Stomach (tissue), 8 donors: ENCODE measurements at regions not wholly inside any gene's neighbourhood (a gene's known extent, or its start where the extent isn't known, plus 50 kb on each side); places are given as distances from the start of the nearest gene placed in this dataset.
A peak's percentile ranks its signal among the peaks of the same experiment; 100 is the strongest.

Experiments
- DNase-seq, 2 donors: peaks; one replicate each; pipeline versions ENCODE4 v3.0.0 to v3.0.0-alpha.2; 2013 to 2019
- H3K27ac ChIP-seq, 5 donors: fragments of 200-600 bp in 4 of 5; sonication (generic) in 4 of 5; one replicate each; pipeline ENCODE4 v1.5.1; 2013 to 2019; ENCODE audit warnings: mild to moderate bottlenecking in 1 of 5, moderate library complexity in 1 of 5
- H3K27me3 ChIP-seq, 3 donors: fragments of 200-600 bp; sonication (generic); one replicate each; pipeline ENCODE4 v1.5.1; 2017 to 2019; ENCODE audit warnings: mixed run types in 1 of 3
- H3K36me3 ChIP-seq, 4 donors: fragments of 200-600 bp; sonication (generic); 1 replicate in 3 of 4; 2 replicates in 1 of 4; pipeline ENCODE4 v1.5.1; 2016 to 2019
- H3K4me1 ChIP-seq, 4 donors: fragments of 200-600 bp; sonication (generic); one replicate each; pipeline ENCODE4 v1.5.1; 2016 to 2019
- H3K4me3 ChIP-seq, 4 donors: fragments of 200-600 bp; sonication (generic) in 3 of 4; one replicate each; pipeline ENCODE4 v1.5.1; 2016 to 2019; ENCODE audit warnings: mild to moderate bottlenecking in 1 of 4
- H3K9me3 ChIP-seq, 4 donors: fragments of 200-600 bp; sonication (generic); one replicate each; pipeline ENCODE4 v1.5.1; 2016 to 2019
- EP300 ChIP-seq: sonication (generic); formaldehyde crosslinking; IDR thresholded peaks from one replicate; pipeline ENCODE4 v1.6.1; 2017; ENCODE audit warnings: antibody characterized with exemption
- POLR2A ChIP-seq, 4 donors: fragments of 450-650 bp; IDR thresholded peaks; one replicate each; pipeline ENCODE4 v1.6.1; 2016; ENCODE audit warnings: antibody characterized with exemption in 4 of 4, control low read depth in 2 of 4, mild to moderate bottlenecking in 1 of 4, moderate library complexity in 1 of 4
- POLR2AphosphoS5 ChIP-seq, 3 donors: sonication (generic); formaldehyde crosslinking; IDR thresholded peaks; one replicate each; pipeline ENCODE4 v1.6.1; 2016; ENCODE audit warnings: antibody characterized with exemption in 3 of 3
- WGBS, 5 donors: extraction: QIAGEN DNeasy Blood & Tissue Kit in 3 of 5; methylation state at CpG; one replicate each; pipeline versions ENCODE4 v1.1.5 to v1.1.7; 2013 to 2018; 5-methylcytosine and 5-hydroxymethylcytosine counted together
- intact Hi-C: fragments of 100-400 bp; cut with DNase I; formaldehyde crosslinking; loops from one replicate; pipeline ENCODE4 v1.15.1; 2023; ENCODE audit warnings: low total_unique reads
- TF ChIP-seq, protein P1 (sequence below), 7 experiments: fragments of 450-650 bp in 4 of 7; fragments of 200-600 bp in 3 of 7; sonication (generic) in 3 of 7; IDR thresholded peaks; one replicate each; pipeline ENCODE4 v1.5.1; 2016 to 2019; ENCODE audit warnings: antibody characterized with exemption in 7 of 7, control low read depth in 2 of 7, mild to moderate bottlenecking in 1 of 7
- donor health status: healthy with polysubstance abuse.
- donor health status: Bipolar disorder and iron deficiency.
- donor health status: healthy.

DNA sequence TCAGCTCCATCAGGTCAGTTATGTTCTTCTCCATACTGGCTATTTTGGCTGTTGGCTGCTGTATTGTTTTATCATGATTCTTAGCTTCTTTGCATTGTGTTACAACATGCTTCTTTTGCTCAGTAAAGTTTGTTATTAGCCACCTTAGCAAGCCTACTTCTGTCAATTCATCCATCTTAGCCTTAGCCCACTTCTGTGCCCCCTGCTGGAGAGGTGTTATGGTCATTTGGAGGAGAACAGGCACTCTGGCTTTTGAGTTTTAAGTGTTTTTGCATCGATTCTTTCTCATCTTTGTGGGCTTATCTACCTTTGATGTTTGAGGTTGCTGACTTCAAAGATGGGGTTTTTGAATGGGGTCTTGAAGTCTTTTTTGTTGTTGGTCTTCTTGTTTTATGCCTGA, 204.6 kb upstream of the FOXP2 start:
- Histone ChIP-seq H3K4me1 (peaks cover 0 to 10% (median 3%) of the 10 kb centered on the region in 4 donors), H3K36me3 (no peaks in the 10 kb centered on the region), H3K27ac (no peak overlapping the region), H3K9me3 (no peaks in the 10 kb centered on the region), H3K4me3 (no peak overlapping the region), H3K27me3 (no peaks in the 10 kb centered on the region)
- TF ChIP-seq, protein P1, sequence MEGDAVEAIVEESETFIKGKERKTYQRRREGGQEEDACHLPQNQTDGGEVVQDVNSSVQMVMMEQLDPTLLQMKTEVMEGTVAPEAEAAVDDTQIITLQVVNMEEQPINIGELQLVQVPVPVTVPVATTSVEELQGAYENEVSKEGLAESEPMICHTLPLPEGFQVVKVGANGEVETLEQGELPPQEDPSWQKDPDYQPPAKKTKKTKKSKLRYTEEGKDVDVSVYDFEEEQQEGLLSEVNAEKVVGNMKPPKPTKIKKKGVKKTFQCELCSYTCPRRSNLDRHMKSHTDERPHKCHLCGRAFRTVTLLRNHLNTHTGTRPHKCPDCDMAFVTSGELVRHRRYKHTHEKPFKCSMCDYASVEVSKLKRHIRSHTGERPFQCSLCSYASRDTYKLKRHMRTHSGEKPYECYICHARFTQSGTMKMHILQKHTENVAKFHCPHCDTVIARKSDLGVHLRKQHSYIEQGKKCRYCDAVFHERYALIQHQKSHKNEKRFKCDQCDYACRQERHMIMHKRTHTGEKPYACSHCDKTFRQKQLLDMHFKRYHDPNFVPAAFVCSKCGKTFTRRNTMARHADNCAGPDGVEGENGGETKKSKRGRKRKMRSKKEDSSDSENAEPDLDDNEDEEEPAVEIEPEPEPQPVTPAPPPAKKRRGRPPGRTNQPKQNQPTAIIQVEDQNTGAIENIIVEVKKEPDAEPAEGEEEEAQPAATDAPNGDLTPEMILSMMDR (IDR thresholded peaks at IDR 0.05): no peak
- no peak for TF ChIP-seq POLR2A (IDR thresholded peaks at IDR 0.05)
- TF ChIP-seq POLR2AphosphoS5 (IDR thresholded peaks at IDR 0.05): no peak
- no peak for TF ChIP-seq EP300
- 44 to 81% (median 50%) methylated on average over 1 of the region's 1 CpG for WGBS, 5 donors
- DNase-seq: no peak
- intact Hi-C loops: no loop called here

DNA sequence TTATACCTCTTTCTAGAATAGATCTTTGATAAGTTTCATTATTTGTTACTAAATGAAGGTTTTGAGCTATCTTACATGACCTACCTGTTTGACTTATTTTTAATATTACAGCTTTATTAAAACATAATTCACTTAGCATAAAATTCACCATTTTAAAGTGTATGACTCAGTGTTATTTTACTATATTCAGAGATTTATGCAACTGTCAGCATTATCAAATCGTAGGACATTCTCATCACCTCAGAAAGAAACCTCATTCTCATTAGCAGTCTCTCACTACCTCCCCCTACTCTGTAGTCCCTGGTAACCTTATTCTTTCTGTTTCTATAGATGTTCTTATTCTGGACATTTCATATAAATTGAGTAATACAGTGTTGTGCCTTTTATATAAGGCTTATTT, 207.9 kb upstream of the FOXP2 start:
- intact Hi-C loops: no loop called here

DNA sequence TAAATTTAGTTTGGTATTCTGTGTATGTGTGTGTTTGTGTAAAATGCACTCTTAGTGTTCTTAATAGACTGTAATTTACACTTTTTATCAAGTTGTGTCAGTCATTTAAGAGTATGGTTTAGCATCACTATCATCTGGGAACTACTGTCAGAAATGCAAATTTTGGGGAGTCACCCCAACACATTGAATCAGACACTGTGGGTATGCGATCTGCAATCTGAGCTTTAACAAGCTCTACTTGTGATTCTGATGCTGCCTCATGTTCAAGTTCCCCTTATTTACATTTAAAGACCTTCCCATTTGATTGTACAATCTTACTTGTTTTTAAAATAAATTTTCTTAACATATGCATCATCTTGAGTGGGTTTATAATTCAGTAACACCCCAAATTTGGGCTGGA, 218.1 kb upstream of the FOXP2 start:
- 88 to 100% (median 97%) methylated on average over 1 of the region's 1 CpG for WGBS, 5 donors
- intact Hi-C loops: no loop called here
- H3K27ac ChIP-seq: no peak overlapping the region

More for the DNA sequence above, 207.9 kb upstream of the FOXP2 start:
- H3K27me3 ChIP-seq: no peaks in the 10 kb centered on the region
- TF ChIP-seq, protein P1 (IDR thresholded peaks at IDR 0.05): no peak
- no peak for TF ChIP-seq POLR2A (IDR thresholded peaks at IDR 0.05)
- no peak for TF ChIP-seq POLR2AphosphoS5 (IDR thresholded peaks at IDR 0.05)
- TF ChIP-seq EP300: no peak
- 75 to 89% (median 86%) methylated on average over 1 of the region's 1 CpG for WGBS, 5 donors
- H3K9me3 ChIP-seq: no peaks in the 10 kb centered on the region
- no peak overlapping the region for H3K4me3 ChIP-seq
- no peaks in the 10 kb centered on the region for H3K4me1 ChIP-seq
- no peaks in the 10 kb centered on the region for H3K36me3 ChIP-seq
- DNase-seq: no peak
- no peak overlapping the region for H3K27ac ChIP-seq

DNA sequence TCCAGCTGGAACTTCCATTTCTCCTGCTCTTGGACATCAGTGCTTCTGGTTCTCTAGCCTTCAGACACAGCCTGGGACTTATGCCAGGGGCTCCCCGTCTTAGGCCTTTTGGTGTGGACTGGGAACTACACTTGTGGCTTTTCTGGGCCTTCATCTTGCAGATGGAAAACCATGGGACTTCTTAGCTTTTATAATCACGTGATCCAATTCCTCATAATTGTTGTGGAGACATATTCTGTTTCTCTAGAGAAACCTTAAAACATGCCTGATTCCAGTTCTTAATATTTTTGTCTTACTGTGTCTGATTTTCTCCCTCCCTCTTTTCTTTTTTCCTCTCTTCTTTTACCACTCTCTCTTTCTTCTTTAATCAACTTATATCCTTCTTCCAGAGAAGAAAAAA, 224.2 kb upstream of the FOXP2 start:
- H3K27me3 ChIP-seq: no peaks in the 10 kb centered on the region
- H3K4me1 ChIP-seq: peaks cover 0 to 4% (median 0%) of the 10 kb centered on the region in 4 donors
- 57 to 80% (median 75%) methylated on average over 2 of the region's 2 CpGs for WGBS, 5 donors
- H3K36me3 ChIP-seq: no peaks in the 10 kb centered on the region
- TF ChIP-seq POLR2AphosphoS5 (IDR thresholded peaks at IDR 0.05): no peak
- TF ChIP-seq, protein P1 (IDR thresholded peaks at IDR 0.05): no peak
- no peak for TF ChIP-seq EP300
- TF ChIP-seq POLR2A (IDR thresholded peaks at IDR 0.05): no peak
- H3K9me3 ChIP-seq: no peaks in the 10 kb centered on the region
- H3K27ac ChIP-seq: no peak overlapping the region
- H3K4me3 ChIP-seq: no peak overlapping the region
- intact Hi-C loops: no loop called here
- DNase-seq: no peak

More for the DNA sequence above, 218.1 kb upstream of the FOXP2 start:
- TF ChIP-seq POLR2AphosphoS5 (IDR thresholded peaks at IDR 0.05): no peak
- no peak for TF ChIP-seq EP300
- Histone ChIP-seq H3K4me1 (no peaks in the 10 kb centered on the region), H3K27me3 (no peaks in the 10 kb centered on the region), H3K9me3 (no peaks in the 10 kb centered on the region), H3K4me3 (no peak overlapping the region), H3K36me3 (no peaks in the 10 kb centered on the region)
- DNase-seq: no peak

DNA sequence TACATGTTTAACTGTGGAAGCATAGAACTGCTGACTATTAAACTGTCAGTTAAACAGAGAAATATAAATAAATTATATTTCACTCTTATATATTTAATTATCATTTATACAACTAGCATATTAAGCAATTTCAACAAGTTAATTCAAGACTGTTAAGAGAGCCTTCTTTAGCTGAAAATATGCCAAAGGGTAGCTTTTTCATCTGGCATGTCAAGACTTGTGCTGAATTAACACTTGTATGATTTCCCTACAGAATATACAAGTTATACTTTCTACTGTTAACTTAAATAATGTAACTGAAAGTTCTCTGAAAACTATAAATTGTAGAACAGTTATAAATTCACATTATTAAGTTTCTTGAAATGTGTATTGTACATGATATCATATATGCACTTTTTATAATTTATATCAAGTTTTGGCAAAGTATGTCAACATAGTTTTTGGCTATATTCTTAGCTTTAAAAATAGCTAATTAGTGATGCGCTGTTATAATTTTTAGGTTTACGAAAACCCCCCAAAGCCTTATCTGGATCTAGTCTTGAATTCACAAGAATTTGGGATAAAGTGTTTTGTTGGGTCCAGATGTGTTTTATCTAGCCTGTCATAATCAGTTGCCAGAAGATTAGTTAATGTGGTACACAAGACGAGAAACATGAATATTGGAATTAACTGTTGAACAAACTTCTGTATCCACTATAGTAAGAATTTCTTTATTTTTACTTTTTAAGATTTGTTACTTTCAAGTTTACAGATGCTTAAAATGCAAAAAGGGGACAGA, 231.1 kb upstream of the FOXP2 start:
- Histone ChIP-seq H3K27ac (no peak overlapping the region), H3K4me1 (peaks cover 0 to 12% (median 0%) of the 10 kb centered on the region in 4 donors), H3K9me3 (no peaks in the 10 kb centered on the region), H3K36me3 (no peaks in the 10 kb centered on the region), H3K4me3 (no peak overlapping the region), H3K27me3 (no peaks in the 10 kb centered on the region)
- intact Hi-C loops: no loop called here
- WGBS, 5 donors: 68 to 80% (median 73%) methylated on average over 3 of the region's 3 CpGs
- TF ChIP-seq POLR2A (IDR thresholded peaks at IDR 0.05): no peak
- TF ChIP-seq POLR2AphosphoS5 (IDR thresholded peaks at IDR 0.05): no peak
- no peak for TF ChIP-seq EP300
- TF ChIP-seq, protein P1 (IDR thresholded peaks at IDR 0.05): no peak
- peak in 1 of 2 donors; percentile 51 for DNase-seq
